ENCODE measurements at regions not wholly inside any gene's neighbourhood (a gene's known extent, or its start where the extent isn't known, plus 50 kb on each side); places are given as distances from the start of the nearest gene placed in this dataset.

DNA sequence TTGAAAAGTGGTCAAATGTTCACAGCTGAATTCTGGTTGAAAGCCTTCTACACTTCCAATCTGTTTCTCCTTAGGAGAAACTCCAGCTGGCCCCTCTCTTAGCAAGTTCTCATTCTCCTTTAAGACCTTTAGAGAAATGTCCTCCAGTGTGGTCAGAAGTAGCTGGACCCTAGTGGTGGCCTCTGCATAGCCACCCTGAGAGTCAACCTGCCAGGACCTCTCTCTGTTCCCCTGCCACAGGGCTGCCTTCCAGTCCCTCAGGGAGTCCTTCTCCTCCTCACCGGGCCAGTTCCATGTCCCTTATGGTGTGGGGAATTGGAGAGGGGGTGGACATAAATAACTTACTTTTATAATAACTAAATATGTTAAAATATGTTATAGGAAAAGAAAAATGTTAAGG is 200.9 kb upstream of the PKDCC start:
- Mint-ChIP-seq H3K27ac (ENCODE audit: unreplicated experiment) (no peak overlapping the region), H3K36me3 (ENCODE audit: low read depth, unreplicated experiment) (no peaks in the 10 kb centered on the region), H3K4me3 (ENCODE audit: unreplicated experiment) (no peak overlapping the region), H3K9me3 (ENCODE audit: unreplicated experiment) (no peaks in the 10 kb centered on the region), H3K4me1 (ENCODE audit: low read depth, unreplicated experiment) (peaks cover 3% of the 10 kb centered on the region), H3K27me3 (ENCODE audit: low read depth, unreplicated experiment) (peaks cover 34% of the 10 kb centered on the region)
- no peak overlapping the region for H2AFZ ChIP-seq (ENCODE audit: low read depth, low read length)
- peaks cover 38% of the 10 kb centered on the region for H3K27me3 ChIP-seq (ENCODE audit: insufficient read depth, low read length)
- H4K20me1 ChIP-seq (ENCODE audit: insufficient read depth, low read length): no peaks in the 10 kb centered on the region
- no peaks in the 10 kb centered on the region for H3K9me3 ChIP-seq (ENCODE audit: insufficient read depth, low read depth, low read length)
- FAIRE-seq: no peak
- H3K79me2 ChIP-seq (ENCODE audit: insufficient read depth, low read length): no peaks in the 10 kb centered on the region
- H3K4me2 ChIP-seq (ENCODE audit: low read length): no peak overlapping the region
- H3K27ac ChIP-seq (ENCODE audit: low read depth, low read length): no peak overlapping the region
- H3K4me1 ChIP-seq (ENCODE audit: insufficient read depth, low read length): no peaks in the 10 kb centered on the region
- DNase-seq (ENCODE audit: low read depth): no peak
- no peak overlapping the region for H3K4me3 ChIP-seq (ENCODE audit: insufficient read depth, low read depth, low read length)
- no peaks in the 10 kb centered on the region for H3K36me3 ChIP-seq (ENCODE audit: insufficient read depth, low read length)
- no peak overlapping the region for H3K9ac ChIP-seq (ENCODE audit: low read length)
- TF ChIP-seq, protein P1, sequence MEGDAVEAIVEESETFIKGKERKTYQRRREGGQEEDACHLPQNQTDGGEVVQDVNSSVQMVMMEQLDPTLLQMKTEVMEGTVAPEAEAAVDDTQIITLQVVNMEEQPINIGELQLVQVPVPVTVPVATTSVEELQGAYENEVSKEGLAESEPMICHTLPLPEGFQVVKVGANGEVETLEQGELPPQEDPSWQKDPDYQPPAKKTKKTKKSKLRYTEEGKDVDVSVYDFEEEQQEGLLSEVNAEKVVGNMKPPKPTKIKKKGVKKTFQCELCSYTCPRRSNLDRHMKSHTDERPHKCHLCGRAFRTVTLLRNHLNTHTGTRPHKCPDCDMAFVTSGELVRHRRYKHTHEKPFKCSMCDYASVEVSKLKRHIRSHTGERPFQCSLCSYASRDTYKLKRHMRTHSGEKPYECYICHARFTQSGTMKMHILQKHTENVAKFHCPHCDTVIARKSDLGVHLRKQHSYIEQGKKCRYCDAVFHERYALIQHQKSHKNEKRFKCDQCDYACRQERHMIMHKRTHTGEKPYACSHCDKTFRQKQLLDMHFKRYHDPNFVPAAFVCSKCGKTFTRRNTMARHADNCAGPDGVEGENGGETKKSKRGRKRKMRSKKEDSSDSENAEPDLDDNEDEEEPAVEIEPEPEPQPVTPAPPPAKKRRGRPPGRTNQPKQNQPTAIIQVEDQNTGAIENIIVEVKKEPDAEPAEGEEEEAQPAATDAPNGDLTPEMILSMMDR (IDR thresholded peaks at IDR 0.05; ENCODE audit: insufficient read depth, low read depth, low read length): no peak
- no peak for TF ChIP-seq EZH2 (IDR thresholded peaks at IDR 0.05; ENCODE audit: insufficient read depth, low read length)

DNA sequence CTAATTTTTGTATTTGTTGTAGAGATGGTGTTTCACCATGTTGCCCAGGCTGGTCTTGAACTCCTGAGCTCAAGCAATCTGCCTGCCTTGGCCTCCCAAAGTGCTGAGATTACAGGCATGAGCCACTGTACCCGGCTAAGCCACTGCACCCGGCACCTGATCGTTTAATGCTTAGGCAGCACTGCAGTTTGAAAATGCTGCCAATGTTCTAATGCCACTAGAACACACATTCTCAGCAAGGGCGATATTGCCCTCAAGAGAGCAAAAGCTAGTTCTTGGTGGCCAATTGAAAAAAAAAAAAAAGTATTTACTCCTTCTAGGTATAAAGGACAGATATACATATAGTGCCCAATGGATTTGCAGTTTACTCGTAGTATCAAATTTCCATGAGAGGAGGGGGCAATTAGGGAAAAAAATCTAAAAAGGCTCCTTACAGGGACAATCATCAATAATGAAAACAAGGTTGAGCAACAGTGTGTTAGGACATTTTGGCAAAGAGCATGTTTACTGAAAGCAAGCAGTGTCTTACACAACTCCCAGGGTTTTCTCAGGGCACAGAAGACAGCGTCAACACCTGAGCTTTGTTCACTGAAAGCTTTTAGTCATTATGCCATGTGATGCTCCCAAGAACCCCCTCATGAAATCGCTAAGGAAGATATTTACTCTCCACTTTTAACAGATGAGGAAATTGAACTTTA is 199.9 kb upstream of the PKDCC start:
- DNase-seq (ENCODE audit: low read depth): no peak

GRCh38 chr2:41851554-41851953 is 196.3 kb upstream of the PKDCC start:
- H3K4me1 ChIP-seq (ENCODE audit: insufficient read depth, low read length): no peaks in the 10 kb centered on the region
- H3K9ac ChIP-seq (ENCODE audit: low read length): no peak overlapping the region
- Mint-ChIP-seq H3K9me3 (ENCODE audit: unreplicated experiment) (no peaks in the 10 kb centered on the region), H3K4me3 (ENCODE audit: unreplicated experiment) (no peak overlapping the region), H3K27ac (ENCODE audit: unreplicated experiment) (no peak overlapping the region), H3K36me3 (ENCODE audit: low read depth, unreplicated experiment) (no peaks in the 10 kb centered on the region), H3K27me3 (ENCODE audit: low read depth, unreplicated experiment) (peaks cover 9% of the 10 kb centered on the region), H3K4me1 (ENCODE audit: low read depth, unreplicated experiment) (peaks cover 3% of the 10 kb centered on the region)
- H2AFZ ChIP-seq (ENCODE audit: low read depth, low read length): no peak overlapping the region
- DNase-seq (ENCODE audit: low read depth) (no peak), FAIRE-seq (no peak)
- no peak overlapping the region for H3K4me2 ChIP-seq (ENCODE audit: low read length)
- no peaks in the 10 kb centered on the region for H3K36me3 ChIP-seq (ENCODE audit: insufficient read depth, low read length)
- H4K20me1 ChIP-seq (ENCODE audit: insufficient read depth, low read length): no peaks in the 10 kb centered on the region
- peaks cover 26% of the 10 kb centered on the region for H3K27me3 ChIP-seq (ENCODE audit: insufficient read depth, low read length)
- no peaks in the 10 kb centered on the region for H3K9me3 ChIP-seq (ENCODE audit: insufficient read depth, low read depth, low read length)
- no peak for TF ChIP-seq EZH2 (IDR thresholded peaks at IDR 0.05; ENCODE audit: insufficient read depth, low read length)
- TF ChIP-seq, protein P1 (IDR thresholded peaks at IDR 0.05; ENCODE audit: insufficient read depth, low read depth, low read length): no peak
- no peak overlapping the region for H3K27ac ChIP-seq (ENCODE audit: low read depth, low read length)
- no peaks in the 10 kb centered on the region for H3K79me2 ChIP-seq (ENCODE audit: insufficient read depth, low read length)
- H3K4me3 ChIP-seq (ENCODE audit: insufficient read depth, low read depth, low read length): no peak overlapping the region

More for the DNA sequence above, 199.9 kb upstream of the PKDCC start:
- TF ChIP-seq, protein P1 (IDR thresholded peaks at IDR 0.05; ENCODE audit: insufficient read depth, low read depth, low read length): no peak
- TF ChIP-seq EZH2 (IDR thresholded peaks at IDR 0.05; ENCODE audit: insufficient read depth, low read length): no peak
- Histone ChIP-seq H3K36me3 (ENCODE audit: insufficient read depth, low read length) (no peaks in the 10 kb centered on the region), H3K27me3 (ENCODE audit: insufficient read depth, low read length) (peaks cover 38% of the 10 kb centered on the region), H3K4me3 (ENCODE audit: insufficient read depth, low read depth, low read length) (no peak overlapping the region), H2AFZ (ENCODE audit: low read depth, low read length) (no peak overlapping the region), H3K9ac (ENCODE audit: low read length) (no peak overlapping the region), H3K27ac (ENCODE audit: low read depth, low read length) (no peak overlapping the region), H3K9me3 (ENCODE audit: insufficient read depth, low read depth, low read length) (no peaks in the 10 kb centered on the region), H3K4me1 (ENCODE audit: insufficient read depth, low read length) (no peaks in the 10 kb centered on the region), H4K20me1 (ENCODE audit: insufficient read depth, low read length) (no peaks in the 10 kb centered on the region), H3K79me2 (ENCODE audit: insufficient read depth, low read length) (no peaks in the 10 kb centered on the region), H3K4me2 (ENCODE audit: low read length) (no peak overlapping the region)
- Mint-ChIP-seq H3K27me3 (ENCODE audit: low read depth, unreplicated experiment) (peaks cover 30% of the 10 kb centered on the region), H3K27ac (ENCODE audit: unreplicated experiment) (no peak overlapping the region), H3K9me3 (ENCODE audit: unreplicated experiment) (no peaks in the 10 kb centered on the region), H3K4me3 (ENCODE audit: unreplicated experiment) (no peak overlapping the region), H3K36me3 (ENCODE audit: low read depth, unreplicated experiment) (no peaks in the 10 kb centered on the region), H3K4me1 (ENCODE audit: low read depth, unreplicated experiment) (peaks cover 3% of the 10 kb centered on the region)
- no peak for FAIRE-seq

Measured in astrocyte (in vitro differentiated cells and primary cell).